IgD-negative memory B cell (primary cell): ENCODE measurements at regions not wholly inside any gene's neighbourhood (a gene's known extent, or its start where the extent isn't known, plus 50 kb on each side); places are given as distances from the start of the nearest gene placed in this dataset.
"Not testable (repeated sequence)": the region's sequence is repeated elsewhere in the genome, so short reads cannot be mapped to it uniquely, and the experiment has no call there.

Source experiments
- H3K27ac Mint-ChIP-seq, 3 donors: one replicate each; pipeline ENCODE4 v1.8.0; 2020 to 2022; ENCODE audit warnings: mild to moderate bottlenecking in 3 of 3, mixed read lengths in 3 of 3, moderate library complexity in 1 of 3
- H3K27me3 Mint-ChIP-seq: one replicate; pipeline ENCODE4 v1.8.0; 2021; ENCODE audit warnings: mixed read lengths
- H3K36me3 Mint-ChIP-seq: one replicate; pipeline ENCODE4 v1.8.0; 2020; ENCODE audit warnings: mild to moderate bottlenecking, mixed read lengths
- H3K4me1 Mint-ChIP-seq, 3 donors: one replicate each; pipeline ENCODE4 v1.8.0; 2020 to 2022; ENCODE audit warnings: mixed read lengths in 3 of 3, mild to moderate bottlenecking in 1 of 3
- H3K4me3 Mint-ChIP-seq, 4 donors: one replicate each; pipeline ENCODE4 v1.8.0; 2020 to 2022; ENCODE audit warnings: mild to moderate bottlenecking in 4 of 4, mixed read lengths in 4 of 4, moderate library complexity in 3 of 4
- H3K9me3 Mint-ChIP-seq, 3 donors: one replicate each; pipeline ENCODE4 v1.8.0; 2020 to 2021; ENCODE audit warnings: mixed read lengths in 3 of 3, mild to moderate bottlenecking in 1 of 3

DNA sequence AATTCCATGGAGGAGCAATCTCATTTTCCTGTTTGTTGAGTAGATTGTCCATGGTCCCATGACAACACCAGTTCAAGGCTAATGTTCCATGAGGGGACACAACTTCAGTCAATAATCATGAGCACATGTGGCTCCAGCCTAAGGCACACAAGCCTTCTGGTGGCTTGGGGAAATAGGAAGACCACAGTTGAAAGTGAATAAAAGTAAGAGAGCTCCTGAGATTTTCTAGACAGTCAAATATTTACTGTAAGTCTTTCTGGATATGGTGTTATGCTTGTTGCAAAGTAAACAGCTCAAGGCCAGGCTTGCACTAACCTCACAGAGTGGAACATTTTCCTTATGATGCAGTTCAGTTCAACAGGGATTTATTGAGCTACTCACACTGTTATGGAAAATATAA is 206.9 kb upstream of the SLC38A2 start:
- H3K27me3 Mint-ChIP-seq = no peaks in the 10 kb centered on the region
- H3K9me3 Mint-ChIP-seq = peaks cover 10 to 20% (median 16%) of the 10 kb centered on the region in 3 donors
- H3K36me3 Mint-ChIP-seq = peaks cover 17% of the 10 kb centered on the region

DNA sequence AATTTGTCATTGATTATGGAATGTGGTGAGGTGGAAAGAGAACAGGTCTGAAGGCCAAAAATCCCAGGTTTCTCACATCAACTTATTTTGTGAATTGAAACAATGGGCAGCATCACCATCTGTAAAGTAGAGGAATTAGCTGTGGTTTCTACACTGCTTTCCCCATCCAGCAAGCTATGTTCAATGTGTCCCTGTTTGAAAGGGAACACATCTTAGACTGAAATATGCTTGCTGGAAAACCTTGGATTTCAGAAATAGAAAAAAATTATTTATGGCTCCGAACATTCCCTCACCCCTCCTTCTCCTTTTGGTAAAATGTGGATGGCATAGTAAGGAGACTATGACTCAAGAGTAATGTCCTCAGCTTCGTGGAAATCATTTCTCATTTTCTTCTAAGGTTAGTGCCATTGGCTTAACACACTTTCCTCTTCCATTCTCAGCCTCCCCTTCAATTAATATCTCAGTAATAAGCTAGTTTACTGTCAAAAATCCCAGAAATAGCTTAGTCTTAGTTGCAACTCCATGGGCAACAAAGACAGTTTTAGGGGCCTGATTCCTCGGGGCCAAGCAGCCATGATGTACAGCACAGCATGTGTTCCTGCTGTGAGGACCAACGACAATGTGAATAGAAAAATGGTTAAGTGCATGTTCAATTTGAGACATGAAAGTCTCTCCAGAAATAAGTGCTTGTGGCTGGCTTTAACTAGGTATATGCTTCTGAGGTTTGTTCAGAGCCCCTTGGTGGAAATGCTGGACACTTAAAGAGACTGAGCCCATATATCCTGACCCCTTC is 205.8 kb upstream of the SLC38A2 start:
- H3K4me3 Mint-ChIP-seq = no peak overlapping the region
- no peak overlapping the region for H3K27ac Mint-ChIP-seq
- H3K9me3 Mint-ChIP-seq = peaks cover 5 to 10% (median 8%) of the 10 kb centered on the region in 3 donors
- H3K4me1 Mint-ChIP-seq = peaks cover 0 to 5% (median 1%) of the 10 kb centered on the region in 3 donors
- no peaks in the 10 kb centered on the region for H3K27me3 Mint-ChIP-seq
- H3K36me3 Mint-ChIP-seq = peaks cover 10% of the 10 kb centered on the region

More for the DNA sequence above, 206.9 kb upstream of the SLC38A2 start:
- Mint-ChIP-seq H3K27ac (peak overlapping the region in 1 of 3 donors; percentile 12), H3K4me3 (no peak overlapping the region), H3K4me1 (peaks cover 0 to 7% (median 5%) of the 10 kb centered on the region in 3 donors)

- peaks cover 8% of the 10 kb centered on the region for H3K36me3 Mint-ChIP-seq
- no peak overlapping the region for H3K27ac Mint-ChIP-seq
- peaks cover 0 to 2% (median 0%) of the 10 kb centered on the region in 3 donors for H3K4me1 Mint-ChIP-seq
- peaks cover 3 to 7% (median 6%) of the 10 kb centered on the region in 3 donors for H3K9me3 Mint-ChIP-seq
- no peak overlapping the region for H3K4me3 Mint-ChIP-seq
- no peaks in the 10 kb centered on the region for H3K27me3 Mint-ChIP-seq
These were observed 204.6 kb upstream of the SLC38A2 start for GRCh38 chr12:46577063-46577776.

DNA sequence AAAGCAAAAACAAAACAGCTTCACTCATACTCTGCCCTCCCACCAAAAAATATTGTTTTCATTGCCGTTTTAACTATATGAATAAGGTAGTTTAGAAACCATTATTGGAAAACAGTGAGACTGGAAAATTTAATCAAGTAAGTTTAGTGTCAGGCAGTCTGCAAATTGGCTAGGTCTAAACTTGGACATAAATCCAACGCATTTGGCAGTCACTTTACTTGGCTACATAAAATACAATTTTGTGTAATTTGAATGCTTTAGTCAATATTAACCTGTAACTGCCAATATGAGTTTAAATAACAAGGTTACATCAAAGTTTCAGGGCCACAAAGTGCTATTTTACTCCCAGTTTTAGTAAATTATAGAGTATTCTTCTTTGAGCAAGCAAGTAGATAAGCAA is 202.3 kb upstream of the SLC38A2 start:
- Mint-ChIP-seq H3K4me3 (no peak overlapping the region), H3K27ac (no peak overlapping the region), H3K27me3 (no peaks in the 10 kb centered on the region), H3K9me3 (peaks cover 0 to 2% (median 0%) of the 10 kb centered on the region in 3 donors), H3K4me1 (peaks cover 0 to 2% (median 0%) of the 10 kb centered on the region in 3 donors), H3K36me3 (peaks cover 11% of the 10 kb centered on the region)

GRCh38 chr12:46573347-46573658 is 200.7 kb upstream of the SLC38A2 start:
- H3K4me3 Mint-ChIP-seq = no peak overlapping the region
- peaks cover 11% of the 10 kb centered on the region for H3K36me3 Mint-ChIP-seq
- H3K9me3 Mint-ChIP-seq = peaks cover 2 to 5% (median 5%) of the 10 kb centered on the region in 3 donors
- H3K27me3 Mint-ChIP-seq = no peaks in the 10 kb centered on the region
- H3K4me1 Mint-ChIP-seq = peaks cover 0 to 2% (median 0%) of the 10 kb centered on the region in 3 donors
- H3K27ac Mint-ChIP-seq = no peak overlapping the region

DNA sequence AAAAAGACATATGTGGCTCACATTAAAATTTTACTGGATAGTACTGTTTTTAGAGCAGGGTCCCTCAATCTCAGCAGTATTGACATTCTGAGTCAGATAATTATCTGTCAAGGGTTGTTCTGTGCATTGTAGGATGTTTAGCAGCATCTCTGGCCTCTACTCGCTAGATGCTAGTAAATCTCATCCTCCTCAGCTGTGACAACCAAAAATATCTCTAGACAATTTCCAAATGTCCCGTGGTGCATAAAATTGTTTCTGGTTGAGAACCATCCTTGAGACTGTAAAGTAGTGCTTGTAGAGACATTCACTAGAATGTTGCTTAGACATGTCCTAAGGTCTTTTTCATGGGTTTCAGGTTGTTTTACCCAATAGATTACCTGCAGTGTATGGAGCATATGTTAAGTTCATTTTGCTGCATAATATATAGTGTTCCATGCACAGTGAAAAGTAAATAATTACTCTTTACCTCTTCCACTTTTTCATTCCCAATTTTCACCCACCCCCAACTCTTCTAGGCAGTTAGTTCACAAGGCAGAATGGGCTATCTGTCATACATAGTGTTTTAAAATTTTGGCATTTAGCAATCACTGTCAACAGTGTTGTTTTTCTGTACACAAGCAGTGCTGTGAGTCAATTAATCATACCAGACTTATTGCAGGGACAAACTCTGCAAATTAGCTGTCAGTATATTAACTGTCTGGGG is 200.2 kb upstream of the SLC38A2 start:
- H3K27me3 Mint-ChIP-seq = no peaks in the 10 kb centered on the region
- H3K4me1 Mint-ChIP-seq = peaks cover 0 to 2% (median 0%) of the 10 kb centered on the region in 3 donors
- H3K9me3 Mint-ChIP-seq = peaks cover 2 to 9% (median 9%) of the 10 kb centered on the region in 3 donors
- H3K36me3 Mint-ChIP-seq = peaks cover 11% of the 10 kb centered on the region
- H3K27ac Mint-ChIP-seq = no peak overlapping the region
- H3K4me3 Mint-ChIP-seq = no peak overlapping the region

DNA sequence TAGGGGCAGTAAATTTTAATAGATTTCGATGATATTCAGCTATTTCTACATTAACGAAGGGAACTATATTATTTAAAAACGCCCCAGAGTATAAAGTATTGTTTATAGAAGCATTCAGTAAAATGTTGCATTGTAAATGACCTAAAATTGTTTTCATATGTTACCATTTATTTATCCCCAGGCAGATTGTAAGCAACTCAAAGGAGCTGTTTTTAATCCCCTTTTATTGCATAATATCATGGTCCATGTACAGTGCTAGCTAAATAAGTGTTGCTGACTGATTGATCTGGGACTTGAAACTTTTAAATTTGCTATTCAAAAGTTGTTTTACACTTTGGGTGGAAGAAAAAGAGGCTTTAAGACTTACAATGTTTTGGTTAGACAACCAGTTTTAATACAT is 199.0 kb upstream of the SLC38A2 start:
- Mint-ChIP-seq H3K36me3 (peaks cover 14% of the 10 kb centered on the region), H3K4me1 (peaks cover 0 to 2% (median 0%) of the 10 kb centered on the region in 3 donors), H3K4me3 (no peak overlapping the region), H3K27ac (no peak overlapping the region), H3K9me3 (peaks cover 7 to 19% (median 18%) of the 10 kb centered on the region in 3 donors), H3K27me3 (no peaks in the 10 kb centered on the region)

GRCh38 chr12:46569826-46570439 is 197.4 kb upstream of the SLC38A2 start:
- Mint-ChIP-seq H3K27me3 (no peaks in the 10 kb centered on the region), H3K36me3 (peaks cover 12% of the 10 kb centered on the region), H3K4me3 (peak overlapping the region in 1 of 4 donors; percentile 50), H3K27ac (no peak overlapping the region), H3K4me1 (peaks cover 0 to 5% (median 2%) of the 10 kb centered on the region in 3 donors), H3K9me3 (peaks cover 11 to 34% (median 23%) of the 10 kb centered on the region in 3 donors)

DNA sequence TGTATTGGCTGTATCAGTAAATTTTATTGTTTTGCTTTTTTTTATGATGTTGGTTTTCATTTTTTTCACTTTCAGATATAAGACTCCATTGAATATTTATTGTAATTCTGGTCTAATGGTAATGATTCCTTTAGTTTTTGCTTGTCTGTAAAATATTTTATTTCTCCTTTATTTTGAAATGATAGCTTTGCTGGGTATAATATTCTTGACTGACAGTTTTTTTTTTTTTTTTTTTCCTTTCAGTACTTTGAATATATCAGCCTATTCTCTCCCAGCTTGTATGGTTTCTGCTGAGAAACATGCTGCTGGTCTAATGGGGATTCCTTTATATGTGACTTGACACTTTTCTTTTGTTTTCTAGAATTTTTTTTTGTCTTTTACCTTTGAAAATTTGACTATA is 195.1 kb upstream of the SLC38A2 start:
- peaks cover 12 to 40% (median 23%) of the 10 kb centered on the region in 3 donors for H3K9me3 Mint-ChIP-seq
- no peak overlapping the region for H3K4me3 Mint-ChIP-seq
- peaks cover 14% of the 10 kb centered on the region for H3K36me3 Mint-ChIP-seq

DNA sequence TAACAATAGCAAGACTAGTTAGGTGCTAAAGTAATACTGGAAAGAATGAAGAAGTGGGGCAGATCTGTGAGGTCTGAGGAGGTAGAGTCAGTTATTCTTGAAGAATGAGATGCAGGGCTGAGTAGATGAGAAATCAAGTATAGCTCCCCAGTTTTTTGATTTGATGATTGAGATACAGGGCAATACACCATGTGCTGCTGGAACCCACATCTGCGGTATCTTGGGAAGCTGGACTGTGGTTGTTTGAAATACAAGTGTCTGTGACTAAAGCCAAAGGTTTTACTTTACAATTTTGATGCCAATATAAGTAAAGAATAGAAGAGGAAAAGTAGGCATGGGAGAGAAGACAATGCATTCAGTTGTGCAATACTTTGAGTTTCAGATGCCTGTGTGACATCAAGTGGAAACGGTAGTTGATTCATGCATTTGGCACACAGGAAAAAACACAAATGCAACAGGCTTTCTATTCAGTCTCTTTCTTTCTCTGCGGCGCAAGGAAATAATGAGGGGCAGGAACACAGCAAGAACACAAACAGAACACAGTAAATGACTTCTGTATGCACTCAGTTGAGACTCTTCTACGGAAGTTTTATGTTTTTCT is 190.2 kb upstream of the SLC38A2 start:
- H3K4me3 Mint-ChIP-seq = no peak overlapping the region
- H3K4me1 Mint-ChIP-seq = peaks cover 0 to 5% (median 5%) of the 10 kb centered on the region in 3 donors
- no peaks in the 10 kb centered on the region for H3K27me3 Mint-ChIP-seq
- H3K36me3 Mint-ChIP-seq = peaks cover 11% of the 10 kb centered on the region
- peaks cover 12 to 31% (median 14%) of the 10 kb centered on the region in 3 donors for H3K9me3 Mint-ChIP-seq
- H3K27ac Mint-ChIP-seq = no peak overlapping the region

More for the DNA sequence above, 195.1 kb upstream of the SLC38A2 start:
- Mint-ChIP-seq H3K27ac (no peak overlapping the region), H3K27me3 (no peaks in the 10 kb centered on the region), H3K4me1 (peaks cover 0 to 5% (median 2%) of the 10 kb centered on the region in 3 donors)

DNA sequence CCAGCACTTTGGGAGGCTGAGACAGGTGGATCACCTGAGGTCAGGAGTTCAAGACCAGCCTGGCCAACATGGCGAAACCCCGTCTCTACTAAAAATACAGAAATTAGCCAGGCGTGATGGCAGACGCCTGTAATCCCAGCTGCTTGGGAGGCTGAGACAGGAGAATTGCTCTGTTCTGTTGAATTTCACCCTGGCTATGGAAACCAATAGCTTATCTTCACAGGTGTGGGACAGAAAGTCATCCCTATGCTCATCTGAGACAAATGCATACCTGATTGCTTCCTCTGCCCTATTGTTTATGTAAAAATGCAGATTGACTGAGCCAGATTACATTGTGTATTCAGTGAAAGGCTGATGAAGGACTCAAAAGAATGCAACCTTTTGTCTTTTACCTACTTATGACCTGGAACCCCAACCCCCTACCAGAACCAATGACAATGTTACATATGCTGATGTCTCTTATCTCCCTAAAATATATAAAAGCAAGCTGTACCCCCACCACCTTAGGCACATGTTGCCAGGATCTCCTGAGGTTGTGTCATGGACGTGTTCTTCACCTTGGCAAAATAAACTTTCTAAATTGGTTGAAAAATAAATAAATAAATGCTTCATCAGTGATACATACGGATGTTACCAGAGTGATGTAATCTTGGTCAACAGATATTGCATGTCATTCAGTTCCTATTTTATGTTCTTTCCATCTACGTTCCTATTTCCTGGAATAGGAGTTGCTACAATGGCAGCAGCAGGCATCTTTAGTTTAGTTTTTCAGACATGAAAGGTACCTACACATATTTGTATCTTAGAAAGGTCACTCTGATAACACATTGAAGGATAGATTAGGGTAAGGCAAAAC is 189.4 kb upstream of the SLC38A2 start:
- H3K4me3 Mint-ChIP-seq, H3K27me3 Mint-ChIP-seq, H3K36me3 Mint-ChIP-seq, H3K4me1 Mint-ChIP-seq: not testable (repeated sequence)
- Mint-ChIP-seq H3K27ac (peak overlapping the region in 1 of 3 donors; percentile 28), H3K9me3 (peaks cover 8 to 25% (median 9%) of the 10 kb centered on the region in 3 donors)

DNA sequence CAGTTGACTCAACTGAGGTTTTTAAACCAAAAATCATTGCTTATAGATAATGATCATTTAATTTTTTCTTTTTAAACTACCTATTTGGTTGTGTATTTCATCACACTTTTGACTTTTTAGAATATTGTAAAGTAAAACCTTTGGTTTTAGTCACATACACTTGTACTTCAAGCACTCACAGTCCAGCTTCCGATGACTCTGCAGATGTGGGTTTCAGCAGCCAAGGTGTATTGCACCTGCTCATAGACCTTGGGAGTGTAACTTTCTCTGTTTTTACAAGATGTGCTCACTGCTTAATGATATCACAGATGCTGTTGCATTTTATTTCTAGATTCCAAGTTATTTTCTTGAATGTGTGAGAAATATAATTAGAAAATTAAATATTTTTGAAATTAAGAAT is 188.3 kb upstream of the SLC38A2 start:
- Mint-ChIP-seq H3K4me1 (peaks cover 0 to 8% (median 5%) of the 10 kb centered on the region in 3 donors), H3K4me3 (no peak overlapping the region), H3K27me3 (no peaks in the 10 kb centered on the region), H3K27ac (no peak overlapping the region), H3K9me3 (peaks cover under 1 to 16% (median 4%) of the 10 kb centered on the region in 3 donors), H3K36me3 (peaks cover 4% of the 10 kb centered on the region)

DNA sequence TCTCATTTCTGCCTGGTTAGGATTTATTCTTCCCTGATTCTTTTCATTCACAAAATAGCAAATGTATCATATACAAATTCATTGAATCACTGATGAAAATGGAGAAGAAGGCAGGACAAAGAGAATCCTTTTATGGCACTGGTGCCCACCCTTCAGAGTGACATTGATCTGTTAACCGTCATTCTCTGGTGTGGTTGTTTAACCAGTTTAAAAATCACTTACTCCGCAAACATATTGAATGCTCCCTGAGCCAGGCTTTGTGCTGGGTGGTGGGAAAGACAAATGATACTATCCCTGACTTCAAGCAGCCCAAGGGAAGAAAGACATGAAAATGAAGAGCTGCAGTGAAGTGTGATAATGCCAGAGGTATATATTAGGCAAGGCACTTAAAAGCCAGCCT is 187.5 kb upstream of the SLC38A2 start:
- Mint-ChIP-seq H3K4me1 (peaks cover 0 to 7% (median 5%) of the 10 kb centered on the region in 3 donors), H3K27me3 (no peaks in the 10 kb centered on the region), H3K27ac (no peak overlapping the region), H3K9me3 (peaks cover 0 to 8% (median 3%) of the 10 kb centered on the region in 3 donors), H3K4me3 (no peak overlapping the region), H3K36me3 (peaks cover 4% of the 10 kb centered on the region)
